Glomerular endothelial cell (primary cell): ENCODE measurements at regions not wholly inside any gene's neighbourhood (a gene's known extent, or its start where the extent isn't known, plus 50 kb on each side); places are given as distances from the start of the nearest gene placed in this dataset.
"Not testable (repeated sequence)": the region's sequence is repeated elsewhere in the genome, so short reads cannot be mapped to it uniquely, and the experiment has no call there.

Experiments used
- DNase-seq: peaks from one replicate; pipeline ENCODE4 v3.0.0-alpha.2; 2011; ENCODE audit warnings: low read depth, low spot score; ENCODE audit errors: extremely low read depth

DNA sequence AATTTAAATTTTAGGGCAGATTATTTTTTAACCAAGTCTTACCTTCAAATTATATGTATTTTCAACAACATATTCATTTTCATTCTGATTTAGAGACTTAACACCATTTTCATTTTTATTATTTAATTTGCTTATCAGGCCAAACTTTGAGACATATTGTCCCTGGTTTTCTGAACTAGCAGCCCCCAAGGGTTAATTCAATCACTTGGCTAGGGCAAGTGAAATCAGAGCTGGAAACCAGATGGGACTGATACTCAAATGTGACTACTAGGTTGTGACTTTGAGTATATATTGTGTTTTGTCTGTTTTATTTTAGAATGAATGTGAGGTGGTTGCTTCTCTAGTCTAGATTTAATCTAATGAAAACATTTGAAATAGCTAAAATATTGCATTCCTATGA is 198.9 kb upstream of the PTGFR start:
- no peak for DNase-seq

DNA sequence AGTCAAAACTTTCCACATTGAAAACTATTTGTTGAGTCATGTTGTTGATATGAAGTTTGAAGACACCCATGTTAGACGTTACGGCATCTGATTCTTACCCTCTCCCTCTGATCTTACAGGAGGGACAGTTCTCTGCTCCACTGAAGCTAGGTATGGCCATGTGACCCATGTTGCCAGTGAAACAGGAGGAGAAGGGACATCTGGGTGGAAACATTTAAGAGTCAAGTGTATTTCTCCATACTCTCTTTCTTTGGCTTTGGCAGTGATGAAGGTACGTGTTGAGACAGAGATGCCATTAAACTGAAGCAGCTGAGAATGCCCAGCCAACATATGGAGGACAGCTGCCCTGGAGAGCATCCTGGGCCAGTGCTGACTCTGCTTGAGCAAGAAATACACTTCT is 198.4 kb upstream of the PTGFR start:
- DNase-seq, result no peak

DNA sequence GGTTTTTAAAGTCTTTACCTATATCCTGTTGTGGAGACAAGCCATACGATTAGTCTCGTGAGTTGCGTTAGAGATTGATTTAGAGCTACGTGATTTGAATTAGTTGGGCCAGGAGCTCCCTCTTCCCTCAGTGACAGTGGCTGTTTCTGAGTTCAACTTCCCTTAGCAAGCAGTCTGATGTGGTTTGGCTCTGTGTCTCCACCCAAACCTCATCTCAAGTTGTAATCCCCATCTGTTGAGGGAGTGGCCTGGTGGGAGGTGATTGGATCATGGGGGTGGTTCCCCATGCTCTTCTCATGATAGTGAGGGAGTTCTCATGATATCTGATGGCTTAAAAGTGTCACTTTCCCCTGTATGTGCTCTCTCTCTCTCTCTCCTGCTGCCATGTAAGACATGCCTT is 192.9 kb upstream of the PTGFR start:
- no peak for DNase-seq

- no peak for DNase-seq
Measured at GRCh38 chr1:78298349-78298748, 192.4 kb upstream of the PTGFR start.

GRCh38 chr1:78301141-78301540 is 189.6 kb upstream of the PTGFR start:
- DNase-seq, result no peak

DNA sequence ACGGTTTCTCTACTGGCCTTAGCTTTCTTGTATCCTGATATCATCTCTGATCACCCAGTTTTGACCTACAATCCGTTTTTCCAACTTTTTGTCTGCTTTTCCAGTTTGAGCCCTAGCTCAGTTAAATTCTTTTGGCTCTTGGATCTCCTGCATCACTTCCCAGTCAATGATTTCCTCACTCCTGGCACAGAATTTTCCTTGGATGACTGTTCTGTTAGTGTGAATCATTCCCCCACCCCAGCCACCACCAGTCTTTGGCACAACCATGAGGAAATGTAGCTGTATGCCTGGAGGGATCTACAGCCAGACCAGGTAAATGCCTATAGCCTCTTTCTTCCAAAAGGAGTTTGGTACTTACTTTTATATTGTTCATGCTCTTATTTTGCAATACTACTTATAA is 187.2 kb upstream of the PTGFR start:
- no peak for DNase-seq

- DNase-seq, result no peak
Measured at GRCh38 chr1:78304341-78304740, 186.4 kb upstream of the PTGFR start.

DNA sequence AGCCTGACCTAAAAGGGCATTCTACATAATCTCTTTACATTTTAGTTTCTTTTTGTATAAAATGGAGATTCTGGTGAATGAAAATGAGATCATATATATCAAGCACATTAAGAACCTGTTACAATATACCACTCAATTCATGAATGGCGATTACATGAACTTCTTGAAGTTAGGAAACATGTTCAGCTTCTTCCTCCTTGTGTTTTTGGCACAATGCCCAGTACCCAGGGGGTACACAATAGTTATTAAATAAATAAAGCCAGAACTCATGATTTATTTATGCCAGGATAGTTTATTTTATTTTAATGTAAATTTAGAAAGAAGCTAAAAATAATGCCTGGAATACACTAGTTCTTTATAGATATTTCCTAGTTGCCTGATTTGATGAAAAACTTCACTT is 186.0 kb upstream of the PTGFR start:
- DNase-seq, result no peak

GRCh38 chr1:78310261-78310660 is 180.5 kb upstream of the PTGFR start:
- DNase-seq, result not testable (repeated sequence)

GRCh38 chr1:78318011-78318410 is 172.8 kb upstream of the PTGFR start:
- no peak for DNase-seq

DNA sequence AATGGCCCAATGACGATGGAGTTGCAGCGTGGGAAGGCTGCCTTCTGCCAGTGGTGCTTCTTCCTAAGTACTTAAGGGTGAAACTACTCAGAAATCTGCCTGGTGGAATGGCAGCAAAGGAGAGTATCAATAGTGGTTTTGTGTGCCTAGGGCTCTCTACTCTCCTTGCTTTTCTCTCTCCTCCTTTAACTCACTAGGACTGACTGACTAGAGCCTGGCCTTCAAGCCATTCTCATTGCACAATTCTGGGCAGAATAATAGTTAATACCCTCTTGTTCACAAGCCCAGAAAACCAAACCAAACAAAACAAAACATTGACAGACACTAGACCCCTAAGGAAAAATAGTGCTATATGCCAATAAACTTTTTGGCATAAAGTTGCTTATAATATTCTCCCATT is 171.2 kb upstream of the PTGFR start:
- DNase-seq, result no peak

GRCh38 chr1:78322928-78323680 is 167.7 kb upstream of the PTGFR start:
- DNase-seq, result no peak

- DNase-seq, result no peak
Measured at GRCh38 chr1:78325293-78325692, 165.5 kb upstream of the PTGFR start.

DNA sequence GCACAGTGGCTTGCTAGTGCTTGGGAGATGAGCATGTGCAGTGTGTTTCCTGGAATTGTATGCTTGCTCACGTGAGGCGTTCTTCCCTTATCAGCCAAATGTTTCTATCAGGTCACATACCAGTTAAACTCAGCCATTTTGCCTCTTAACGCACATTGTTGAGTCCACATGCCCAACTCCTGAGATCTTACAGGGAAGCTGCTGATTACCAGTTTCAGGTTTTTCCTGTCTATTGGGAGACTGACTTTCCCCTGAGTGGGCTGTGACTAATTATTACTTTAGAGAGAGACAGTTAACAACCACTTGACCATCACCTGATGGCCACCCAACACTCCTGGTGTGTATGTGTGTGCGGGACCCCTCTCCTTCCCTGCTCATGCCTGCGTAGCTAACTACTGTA is 161.3 kb upstream of the PTGFR start:
- DNase-seq, result no peak

GRCh38 chr1:78331799-78332198 is 159.0 kb upstream of the PTGFR start:
- DNase-seq, result no peak

DNA sequence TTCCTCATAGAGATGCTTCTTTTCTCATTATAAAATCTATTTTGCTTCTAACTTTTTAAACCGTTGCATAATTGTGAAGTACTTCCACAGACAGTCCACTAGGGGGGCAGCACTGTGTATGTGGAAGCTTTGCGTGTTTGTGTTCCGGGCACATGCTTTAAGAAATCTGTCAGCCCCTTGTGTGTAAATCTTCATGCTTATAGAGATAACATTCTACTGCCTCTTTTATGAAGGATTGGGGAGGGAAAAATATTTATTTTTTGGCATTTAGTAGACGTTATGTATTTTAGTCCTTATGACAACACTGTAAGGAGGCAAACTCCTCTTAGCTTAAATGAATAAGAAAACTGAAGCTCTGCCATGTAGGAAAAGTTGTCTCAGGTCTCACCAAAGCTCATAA is 157.3 kb upstream of the PTGFR start:
- no peak for DNase-seq

GRCh38 chr1:78334114-78334513 is 156.7 kb upstream of the PTGFR start:
- no peak for DNase-seq

GRCh38 chr1:78334952-78335351 is 155.8 kb upstream of the PTGFR start:
- DNase-seq, result no peak

- DNase-seq, result not testable (repeated sequence)
Measured at GRCh38 chr1:78336751-78337150, 154.0 kb upstream of the PTGFR start.

- no peak for DNase-seq
Measured at GRCh38 chr1:78339490-78339889, 151.3 kb upstream of the PTGFR start.

GRCh38 chr1:78340006-78340405 is 150.8 kb upstream of the PTGFR start:
- no peak for DNase-seq

GRCh38 chr1:78348496-78349284 is 142.1 kb upstream of the PTGFR start:
- DNase-seq, result no peak
